Fibroblast of skin of abdomen (primary cell): ENCODE measurements at regions not wholly inside any gene's neighbourhood (a gene's known extent, or its start where the extent isn't known, plus 50 kb on each side); places are given as distances from the start of the nearest gene placed in this dataset.

ENCODE experiments used
- DNase-seq: peaks from one replicate; pipeline ENCODE4 v3.0.0-alpha.2; 2013

- no peak for DNase-seq
These were observed 1141.8 kb downstream of the SI start for GRCh38 chr3:163936543-163936942.

GRCh38 chr3:163935411-163935810 lies 1142.9 kb downstream of the SI start:
- DNase-seq = no peak

- DNase-seq = no peak
These were observed 1149.1 kb downstream of the SI start for GRCh38 chr3:163929069-163929652.

GRCh38 chr3:163927521-163927920 lies 1150.8 kb downstream of the SI start:
- DNase-seq = no peak

GRCh38 chr3:163924600-163924999 lies 1153.7 kb downstream of the SI start:
- no peak for DNase-seq

- DNase-seq = no peak
These were observed 1159.1 kb downstream of the SI start for GRCh38 chr3:163919154-163919553.

GRCh38 chr3:163916596-163917560 lies 1161.4 kb downstream of the SI start:
- no peak for DNase-seq

GRCh38 chr3:163915280-163915679 lies 1163.0 kb downstream of the SI start:
- no peak for DNase-seq

GRCh38 chr3:163914567-163914966 lies 1163.7 kb downstream of the SI start:
- DNase-seq = no peak

- no peak for DNase-seq
These were observed 1186.5 kb downstream of the SI start for GRCh38 chr3:163891771-163892170.

GRCh38 chr3:163890661-163891060 lies 1187.6 kb downstream of the SI start:
- no peak for DNase-seq

- no peak for DNase-seq
These were observed 1199.1 kb downstream of the SI start for GRCh38 chr3:163879172-163879571.

GRCh38 chr3:163878396-163878795 lies 1199.9 kb downstream of the SI start:
- no peak for DNase-seq

- no peak for DNase-seq
These were observed 1200.5 kb downstream of the SI start for GRCh38 chr3:163877805-163878204.

- no peak for DNase-seq
These were observed 1215.2 kb downstream of the SI start for GRCh38 chr3:163863146-163863545.

- DNase-seq = no peak
These were observed 1226.1 kb downstream of the SI start for GRCh38 chr3:163852233-163852632.

- no peak for DNase-seq
These were observed 1239.5 kb downstream of the SI start for GRCh38 chr3:163838769-163839168.

- no peak for DNase-seq
These were observed 1245.7 kb downstream of the SI start for GRCh38 chr3:163832547-163832946.

- no peak for DNase-seq
These were observed 1256.5 kb downstream of the SI start for GRCh38 chr3:163821841-163822240.

GRCh38 chr3:163817015-163817414 lies 1261.3 kb downstream of the SI start:
- DNase-seq = no peak

GRCh38 chr3:163813935-163814334 lies 1264.4 kb downstream of the SI start:
- DNase-seq = no peak

- no peak for DNase-seq
These were observed 1266.3 kb downstream of the SI start for GRCh38 chr3:163812006-163812405.

GRCh38 chr3:163809540-163809993 lies 1268.7 kb downstream of the SI start:
- no peak for DNase-seq

- no peak for DNase-seq
These were observed 1291.9 kb downstream of the SI start for GRCh38 chr3:163786416-163786815.
